KOPT-K1 (cell line): ENCODE measurements at regions not wholly inside any gene's neighbourhood (a gene's known extent, or its start where the extent isn't known, plus 50 kb on each side); places are given as distances from the start of the nearest gene placed in this dataset.
"Not testable (repeated sequence)": the region's sequence is repeated elsewhere in the genome, so short reads cannot be mapped to it uniquely, and the experiment has no call there.

Source experiments
- H3K27ac ChIP-seq: fragments of 200-600 bp; sonication (generic); 2 replicates; pipeline ENCODE4 v1.5.1; 2016; ENCODE audit warnings: antibody characterized with exemption, mild to moderate bottlenecking, low read depth, low read length; ENCODE audit not compliant: poor library complexity, severe bottlenecking
- H3K36me3 ChIP-seq: fragments of 200-600 bp; sonication (generic); 2 replicates; pipeline ENCODE4 v1.5.1; 2017; ENCODE audit warnings: antibody characterized with exemption, mild to moderate bottlenecking, low read length, moderate library complexity; ENCODE audit not compliant: insufficient read depth
- H3K9me3 ChIP-seq: fragments of 200-600 bp; sonication (generic); 2 replicates; pipeline ENCODE4 v1.5.1; 2017; ENCODE audit warnings: antibody characterized with exemption, low read length, mild to moderate bottlenecking; ENCODE audit not compliant: insufficient read depth, poor library complexity, severe bottlenecking

DNA sequence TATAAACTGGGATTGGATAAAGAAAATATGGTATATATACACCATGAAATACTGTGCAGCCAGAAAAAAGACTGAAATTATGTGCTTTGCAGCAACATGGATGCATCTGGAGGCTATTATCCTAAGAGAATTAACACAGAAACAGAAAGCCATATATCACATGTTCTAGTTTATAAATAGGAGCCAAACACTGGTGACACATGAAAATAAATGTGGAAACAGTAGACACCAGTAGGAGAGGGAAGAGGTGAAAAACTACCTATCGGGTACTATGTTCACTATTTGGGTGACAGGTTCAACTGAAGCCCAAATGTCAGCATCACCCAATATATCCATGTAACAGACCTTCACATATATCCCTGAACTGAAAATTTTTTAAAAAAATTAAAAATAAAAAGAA is 725.1 kb downstream of the C4orf33 start:
- H3K27ac ChIP-seq = no peak overlapping the region
- H3K9me3 ChIP-seq = no peaks in the 10 kb centered on the region
- H3K36me3 ChIP-seq = no peaks in the 10 kb centered on the region

DNA sequence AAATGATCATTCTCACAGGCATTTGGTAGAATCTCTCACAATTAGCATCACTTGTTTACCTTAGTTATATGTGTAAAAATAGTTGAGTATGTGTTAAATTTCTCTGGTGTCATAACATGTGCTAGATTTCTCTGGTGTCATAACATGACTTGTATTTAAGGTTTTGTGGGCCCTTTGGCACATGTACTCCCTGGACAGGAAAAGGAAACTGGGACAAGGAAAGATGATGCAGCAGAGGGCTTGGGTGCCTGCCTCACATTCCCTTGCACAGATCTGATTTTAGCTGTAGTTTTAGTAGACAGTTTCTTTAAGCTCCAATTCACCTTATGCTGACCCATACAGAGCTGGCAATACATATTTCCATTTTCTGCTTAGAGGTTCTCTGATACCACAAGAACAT is 726.0 kb downstream of the C4orf33 start:
- H3K27ac ChIP-seq = no peak overlapping the region
- H3K36me3 ChIP-seq = no peaks in the 10 kb centered on the region
- H3K9me3 ChIP-seq = no peaks in the 10 kb centered on the region

- Histone ChIP-seq H3K9me3 (no peaks in the 10 kb centered on the region), H3K36me3 (no peaks in the 10 kb centered on the region), H3K27ac (no peak overlapping the region)
Observed at GRCh38 chr4:129822701-129823100, 726.7 kb downstream of the C4orf33 start.

DNA sequence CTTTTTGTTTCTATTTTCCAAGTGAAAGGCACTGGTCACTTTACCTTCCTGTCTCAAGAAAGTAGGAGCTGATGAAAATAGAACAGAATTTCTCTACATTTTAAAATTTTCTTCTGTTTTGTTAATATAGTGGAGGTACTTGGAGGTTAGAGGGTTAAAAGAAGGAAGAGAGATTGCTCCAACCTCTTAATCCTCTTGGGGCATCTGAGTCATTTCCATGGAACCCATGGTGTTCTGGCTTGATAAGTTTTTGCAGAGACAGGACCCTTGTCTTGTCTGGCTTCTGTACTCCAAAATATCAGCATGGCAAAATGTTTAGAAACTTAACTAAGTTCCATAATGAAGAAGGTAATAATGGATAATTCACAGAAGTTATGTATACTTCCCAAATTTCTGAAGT is 727.2 kb downstream of the C4orf33 start:
- H3K36me3 ChIP-seq = no peaks in the 10 kb centered on the region
- no peak overlapping the region for H3K27ac ChIP-seq
- no peaks in the 10 kb centered on the region for H3K9me3 ChIP-seq

GRCh38 chr4:129829373-129829772 is 733.4 kb downstream of the C4orf33 start:
- no peaks in the 10 kb centered on the region for H3K36me3 ChIP-seq
- no peaks in the 10 kb centered on the region for H3K9me3 ChIP-seq
- H3K27ac ChIP-seq = no peak overlapping the region

DNA sequence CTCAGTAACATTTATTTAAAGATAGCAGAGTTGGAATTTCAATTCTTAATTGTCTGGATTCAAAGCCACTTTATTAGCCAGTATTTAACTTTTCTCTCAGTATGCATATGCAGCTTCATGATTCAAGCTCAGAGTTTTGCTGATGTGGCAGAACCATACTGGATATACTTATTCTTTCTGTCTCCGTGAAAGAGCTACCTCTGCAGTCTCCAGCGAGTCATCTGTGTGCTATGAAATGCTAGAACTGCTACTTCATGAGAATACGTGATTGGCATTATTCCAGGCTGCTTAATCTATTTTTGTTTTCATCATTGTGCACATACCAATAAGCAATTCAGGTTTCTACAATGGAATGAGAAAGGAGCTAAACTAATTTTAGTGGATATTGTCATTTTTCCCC is 743.7 kb downstream of the C4orf33 start:
- no peaks in the 10 kb centered on the region for H3K9me3 ChIP-seq
- H3K36me3 ChIP-seq = no peaks in the 10 kb centered on the region
- no peak overlapping the region for H3K27ac ChIP-seq

DNA sequence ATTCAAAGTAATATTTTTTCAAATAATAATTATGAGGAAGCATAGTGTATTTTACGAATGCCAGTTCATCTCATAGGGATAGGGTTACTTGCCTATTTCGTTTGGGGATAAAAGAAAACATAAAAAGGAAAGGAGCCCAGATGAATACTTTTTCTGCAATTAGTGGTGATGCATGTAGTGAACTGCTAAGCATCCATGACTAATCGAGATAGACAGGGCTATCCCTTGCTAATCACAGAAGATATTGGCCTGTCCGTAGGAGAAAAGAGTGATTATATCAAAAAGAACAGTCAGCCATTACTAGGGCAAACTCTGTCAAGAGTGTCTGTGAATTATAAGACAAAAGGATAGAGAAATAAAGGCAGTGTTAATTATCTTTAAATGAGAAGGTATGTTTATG is 746.1 kb downstream of the C4orf33 start:
- H3K9me3 ChIP-seq = no peaks in the 10 kb centered on the region
- H3K27ac ChIP-seq = no peak overlapping the region

GRCh38 chr4:129852434-129852833 is 756.5 kb downstream of the C4orf33 start:
- Histone ChIP-seq H3K36me3 (no peaks in the 10 kb centered on the region), H3K9me3 (no peaks in the 10 kb centered on the region), H3K27ac (no peak overlapping the region)

More for the DNA sequence above, 746.1 kb downstream of the C4orf33 start:
- no peaks in the 10 kb centered on the region for H3K36me3 ChIP-seq

DNA sequence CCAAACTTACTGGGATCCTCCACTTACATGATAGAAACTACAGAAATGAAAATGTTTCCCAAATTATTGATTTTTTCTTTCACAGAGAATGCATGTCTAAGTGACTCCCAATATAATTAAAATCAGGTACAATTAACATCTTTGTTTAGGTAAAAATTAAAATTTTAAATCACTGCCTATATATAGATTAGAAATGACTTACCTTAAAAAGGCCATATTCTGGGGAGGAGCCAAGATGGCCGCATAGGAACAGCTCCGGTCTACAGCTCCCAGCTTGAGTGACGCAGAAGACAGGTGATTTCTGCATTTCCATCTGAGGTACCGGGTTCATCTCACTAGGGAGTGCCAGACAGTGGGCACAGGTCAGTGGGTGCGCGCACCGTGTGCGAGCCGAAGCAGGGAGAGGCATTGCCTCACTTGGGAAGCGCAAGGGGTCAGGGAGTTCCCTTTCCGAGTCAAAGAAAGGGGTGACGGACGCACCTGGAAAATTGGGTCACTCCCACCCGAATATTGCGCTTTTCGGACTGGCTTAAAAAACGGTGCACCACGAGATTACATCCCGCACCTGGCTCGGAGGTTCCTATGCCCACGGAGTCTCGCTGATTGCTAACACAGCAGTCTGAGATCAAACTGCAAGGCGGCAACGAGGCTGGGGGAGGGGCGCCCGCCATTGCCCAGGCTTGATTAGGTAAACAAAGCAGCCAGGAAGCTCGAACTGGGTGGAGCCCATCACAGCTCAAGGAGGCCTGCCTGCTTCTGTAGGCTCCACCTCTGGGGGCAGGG is 757.9 kb downstream of the C4orf33 start:
- H3K9me3 ChIP-seq, H3K27ac ChIP-seq, H3K36me3 ChIP-seq: not testable (repeated sequence)

DNA sequence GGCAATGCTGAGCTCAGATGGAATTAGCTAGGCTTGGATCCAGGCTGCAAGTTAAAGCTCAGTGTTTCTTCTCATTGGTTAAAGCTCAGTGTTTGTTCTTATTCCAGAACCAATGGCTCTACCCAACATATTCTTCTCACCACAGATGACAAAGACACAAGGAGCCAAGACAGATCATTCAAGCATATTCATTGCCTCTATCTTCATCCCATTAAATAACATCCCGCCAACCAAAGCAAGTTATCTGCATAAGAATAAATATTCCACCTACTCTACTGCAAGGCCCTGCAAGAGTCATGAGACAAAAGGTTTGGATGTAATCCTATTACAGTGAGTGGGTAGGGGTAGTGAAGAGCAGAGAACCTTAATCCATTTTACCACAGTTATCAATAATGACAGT is 766.5 kb downstream of the C4orf33 start:
- Histone ChIP-seq H3K9me3 (no peaks in the 10 kb centered on the region), H3K36me3 (no peaks in the 10 kb centered on the region), H3K27ac (no peak overlapping the region)

DNA sequence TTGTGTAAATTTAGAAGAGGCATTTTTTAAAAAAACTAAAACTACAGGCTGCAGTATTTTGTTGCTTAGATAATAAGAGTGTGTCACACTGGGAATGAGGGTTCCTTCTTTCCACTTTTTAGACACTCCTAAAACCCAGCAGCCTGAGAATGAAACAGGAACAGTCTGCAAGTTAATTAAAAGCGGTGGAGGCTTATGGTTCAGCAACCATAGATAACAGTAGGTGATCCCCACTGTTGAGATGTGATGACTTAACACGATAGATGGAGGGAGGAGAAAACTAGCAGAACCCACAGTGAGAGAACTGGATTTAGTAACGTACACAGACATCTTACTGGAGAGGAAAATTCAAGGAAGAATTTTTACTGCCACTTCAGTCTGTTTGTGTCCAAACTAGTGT is 767.3 kb downstream of the C4orf33 start:
- no peaks in the 10 kb centered on the region for H3K36me3 ChIP-seq
- H3K27ac ChIP-seq = no peak overlapping the region
- no peaks in the 10 kb centered on the region for H3K9me3 ChIP-seq

DNA sequence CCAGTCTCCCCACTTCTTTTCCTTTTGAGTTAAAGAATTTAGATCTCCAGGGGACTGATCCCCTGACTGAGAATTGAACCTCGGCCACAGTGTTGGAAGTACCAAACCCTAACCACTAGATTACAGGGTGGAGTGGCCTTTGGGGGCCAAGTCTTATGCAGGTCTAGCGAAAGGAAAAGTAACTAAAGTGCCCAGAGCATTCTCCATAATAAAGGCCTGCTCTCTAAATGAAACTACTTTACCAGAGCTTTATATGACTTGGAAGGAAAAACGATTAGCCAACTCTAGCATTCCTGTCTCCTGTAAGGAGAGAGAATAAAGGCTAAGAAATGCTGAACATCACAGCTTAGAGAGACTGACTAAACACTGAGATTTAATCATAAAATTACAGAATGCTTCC is 788.0 kb downstream of the C4orf33 start:
- Histone ChIP-seq H3K27ac (no peak overlapping the region), H3K36me3 (no peaks in the 10 kb centered on the region), H3K9me3 (no peaks in the 10 kb centered on the region)

DNA sequence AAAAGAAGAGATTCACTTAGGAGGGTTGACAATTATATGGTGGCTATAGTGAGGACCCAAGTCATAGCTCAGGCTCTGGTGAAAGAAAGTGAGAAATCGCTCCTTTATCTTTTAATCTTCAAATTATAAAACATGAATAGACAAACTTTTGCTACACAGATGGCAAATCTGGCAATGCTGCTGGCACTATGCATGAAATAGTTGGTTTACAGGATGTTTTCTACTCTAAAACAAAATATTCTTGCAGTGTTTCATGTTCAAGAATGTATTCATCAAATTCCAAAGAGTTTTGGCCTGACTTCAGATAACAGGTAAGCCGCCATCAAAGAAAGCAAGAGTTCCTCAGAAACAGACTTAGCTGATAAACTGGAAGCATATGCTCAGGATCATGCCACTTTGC is 801.2 kb downstream of the C4orf33 start:
- no peaks in the 10 kb centered on the region for H3K9me3 ChIP-seq
- no peaks in the 10 kb centered on the region for H3K36me3 ChIP-seq
- H3K27ac ChIP-seq = no peak overlapping the region

GRCh38 chr4:129899849-129900248 is 803.9 kb downstream of the C4orf33 start:
- H3K27ac ChIP-seq = no peak overlapping the region
- H3K9me3 ChIP-seq = no peaks in the 10 kb centered on the region
- no peaks in the 10 kb centered on the region for H3K36me3 ChIP-seq

DNA sequence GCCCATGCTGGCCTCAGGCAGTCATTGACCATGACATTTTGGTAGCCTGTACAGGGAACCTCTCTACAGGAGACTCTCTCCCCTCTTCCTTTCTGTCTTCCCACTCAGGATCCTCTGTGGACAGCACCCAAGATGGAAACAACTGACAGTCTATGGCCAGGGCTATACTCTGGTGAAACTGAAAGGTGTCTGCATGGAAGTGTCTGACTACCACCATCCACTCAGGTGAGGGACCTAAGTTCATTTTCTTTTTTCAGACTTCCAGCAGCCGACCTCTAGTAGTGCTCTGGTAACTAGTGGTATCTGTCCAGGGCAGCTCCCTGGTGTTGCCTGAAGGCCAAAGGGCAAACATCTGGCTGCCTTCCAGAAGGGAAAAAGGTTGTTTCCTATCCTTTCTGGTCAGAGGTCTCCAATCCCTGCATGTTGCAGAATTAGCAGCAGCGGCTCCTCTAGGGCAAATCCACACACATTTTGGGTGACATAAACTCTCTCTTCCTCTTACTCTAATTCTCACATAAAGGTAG is 804.5 kb downstream of the C4orf33 start:
- H3K36me3 ChIP-seq = no peaks in the 10 kb centered on the region
- H3K27ac ChIP-seq = no peak overlapping the region
- H3K9me3 ChIP-seq = no peaks in the 10 kb centered on the region

- H3K36me3 ChIP-seq = no peaks in the 10 kb centered on the region
- H3K27ac ChIP-seq = no peak overlapping the region
- H3K9me3 ChIP-seq = no peaks in the 10 kb centered on the region
Observed at GRCh38 chr4:129901205-129901604, 805.3 kb downstream of the C4orf33 start.
